ENCODE measurements at regions not wholly inside any gene's neighbourhood (a gene's known extent, or its start where the extent isn't known, plus 50 kb on each side); places are given as distances from the start of the nearest gene placed in this dataset.

- DNase-seq (ENCODE audit: low spot score) (no peak), FAIRE-seq (no peak)
Observed at GRCh38 chr14:85714069-85714468, 184.1 kb downstream of the FLRT2 start.

- FAIRE-seq (no peak), DNase-seq (ENCODE audit: low spot score) (no peak)
Observed at GRCh38 chr14:85711620-85712019, 181.7 kb downstream of the FLRT2 start.
